Heart left ventricle (tissue), 13 donors: ENCODE measurements at regions not wholly inside any gene's neighbourhood (a gene's known extent, or its start where the extent isn't known, plus 50 kb on each side); places are given as distances from the start of the nearest gene placed in this dataset.

Source experiments
- POLR2A ChIP-seq, 2 donors: fragments of 450-650 bp; IDR thresholded peaks; one replicate each; pipeline ENCODE4 v1.6.1; 2017; ENCODE audit warnings: antibody characterized with exemption in 2 of 2, mild to moderate bottlenecking in 2 of 2, moderate library complexity in 2 of 2
- TF ChIP-seq, protein P1 (sequence below), 12 donors: fragments of 200-600 bp; sonication (generic) in 4 of 12; IDR thresholded peaks; one replicate each; pipeline versions ENCODE4 v1.5.0 to v1.8.0; 2018 to 2022; ENCODE audit warnings: antibody characterized with exemption in 12 of 12, mild to moderate bottlenecking in 5 of 12
- donor health status: ischemic (EF 13 %, LVEDD 7.1; RV severe dilation, severe dysfunction).
- donor health status: DM: no; HTN: yes; CAD: no.
- donor health status: DM: no; HTN: no; CAD: no.
- donor health status: ischemic (EF 25% LVEDD 6.9; RV normal size, moderate dysfunction).
- donor health status: ischemic (EF 25% LVEDD 5.7; RV mildly dilated, moderate dysfunction).
- donor health status: ischemic (EF 35%, LVEDD 5.7; RV mildly dilated, moderate dysfunction).
- donor health status: nonischemic (EF 11% LVEDD 7.7; RV severe dilation, severe dysfunction).
- donor health status: DM: yes; HTN: yes; CAD: no.
- donor health status: PGD.
- donor health status: ischemic (EF 29% LVEDD 5.4; RV normal size, mild dysfunction).
- donor health status: nonischemic (EF 23%, LVEDD 6.1; RV moderate dilation, normal function).

GRCh38 chr15:38740206-38740605, 175.6 kb upstream of the RASGRP1 start:
- TF ChIP-seq, protein P1, sequence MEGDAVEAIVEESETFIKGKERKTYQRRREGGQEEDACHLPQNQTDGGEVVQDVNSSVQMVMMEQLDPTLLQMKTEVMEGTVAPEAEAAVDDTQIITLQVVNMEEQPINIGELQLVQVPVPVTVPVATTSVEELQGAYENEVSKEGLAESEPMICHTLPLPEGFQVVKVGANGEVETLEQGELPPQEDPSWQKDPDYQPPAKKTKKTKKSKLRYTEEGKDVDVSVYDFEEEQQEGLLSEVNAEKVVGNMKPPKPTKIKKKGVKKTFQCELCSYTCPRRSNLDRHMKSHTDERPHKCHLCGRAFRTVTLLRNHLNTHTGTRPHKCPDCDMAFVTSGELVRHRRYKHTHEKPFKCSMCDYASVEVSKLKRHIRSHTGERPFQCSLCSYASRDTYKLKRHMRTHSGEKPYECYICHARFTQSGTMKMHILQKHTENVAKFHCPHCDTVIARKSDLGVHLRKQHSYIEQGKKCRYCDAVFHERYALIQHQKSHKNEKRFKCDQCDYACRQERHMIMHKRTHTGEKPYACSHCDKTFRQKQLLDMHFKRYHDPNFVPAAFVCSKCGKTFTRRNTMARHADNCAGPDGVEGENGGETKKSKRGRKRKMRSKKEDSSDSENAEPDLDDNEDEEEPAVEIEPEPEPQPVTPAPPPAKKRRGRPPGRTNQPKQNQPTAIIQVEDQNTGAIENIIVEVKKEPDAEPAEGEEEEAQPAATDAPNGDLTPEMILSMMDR (IDR thresholded peaks at IDR 0.05) = no peak
- no peak for TF ChIP-seq POLR2A (IDR thresholded peaks at IDR 0.05)
